Upper lobe of right lung (tissue), 1 donor: ENCODE measurements at regions not wholly inside any gene's neighbourhood (a gene's known extent, or its start where the extent isn't known, plus 50 kb on each side); places are given as distances from the start of the nearest gene placed in this dataset.
A peak's percentile ranks its signal among the peaks of the same experiment; 100 is the strongest.

Experiments
- ATAC-seq: fragments of 200-7000 bp; cut with Tn5 transposase; one replicate; pipeline ENCODE4 v1.9.1; 2020; ENCODE audit warnings: mild to moderate bottlenecking, moderate library complexity
- DNase-seq: peaks from one replicate; pipeline ENCODE4 v3.0.0-alpha.2; 2020
- H3K27ac ChIP-seq: fragments of 200-600 bp; one replicate; pipeline ENCODE4 v1.8.0; 2022
- H3K27me3 ChIP-seq: fragments of 200-600 bp; one replicate; pipeline ENCODE4 v1.8.0; 2022; ENCODE audit warnings: mild to moderate bottlenecking
- H3K36me3 ChIP-seq: fragments of 200-600 bp; one replicate; pipeline ENCODE4 v1.8.0; 2022
- H3K4me1 ChIP-seq: fragments of 200-600 bp; one replicate; pipeline ENCODE4 v1.8.0; 2022
- H3K4me3 ChIP-seq: fragments of 200-600 bp; one replicate; pipeline ENCODE4 v1.8.0; 2022; ENCODE audit warnings: mild to moderate bottlenecking
- H3K9me3 ChIP-seq: fragments of 200-600 bp; one replicate; pipeline ENCODE4 v1.8.0; 2022
- intact Hi-C: fragments of 100-400 bp; cut with DNase I; formaldehyde crosslinking; loops from one replicate; pipeline ENCODE4 v1.11.0; 2022
- TF ChIP-seq, protein P1 (sequence below): fragments of 200-600 bp; IDR thresholded peaks from one replicate; pipeline ENCODE4 v1.8.0; 2022; ENCODE audit warnings: antibody characterized with exemption
- donor health status: DM: no; HTN: yes; CAD: no; lungs with severe emphysema.

DNA sequence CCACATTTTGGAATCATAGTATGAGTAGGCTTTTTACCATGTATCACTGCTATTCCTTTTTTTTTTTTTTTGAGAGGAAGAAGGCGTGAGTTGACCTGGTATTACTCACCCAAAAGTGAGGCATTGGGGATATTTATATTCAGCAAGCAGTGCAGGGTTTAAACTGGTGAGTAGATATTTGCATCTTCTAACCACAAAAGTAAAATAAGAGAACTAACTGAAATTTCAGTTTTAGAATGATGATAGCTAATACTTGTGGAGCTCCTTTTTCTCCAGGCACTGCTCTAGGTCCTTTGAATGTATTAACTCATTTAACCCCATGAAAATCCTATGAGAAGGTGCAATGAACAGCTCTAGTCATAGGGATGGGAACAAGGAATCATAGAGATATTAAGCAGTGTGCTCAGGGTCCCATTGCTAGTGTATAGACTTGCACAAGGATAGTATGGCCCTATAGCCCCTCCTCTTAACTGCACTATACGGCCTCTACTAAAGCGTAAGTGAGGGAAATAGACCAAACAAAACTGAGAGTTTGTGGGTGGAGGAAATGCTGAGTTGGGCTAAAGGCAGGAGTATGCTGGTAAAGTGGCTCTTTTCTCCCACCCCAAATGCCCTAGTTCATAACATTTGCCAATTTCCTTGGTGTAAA is 104.3 kb upstream of the MAX start:
- H3K4me3 ChIP-seq: no peak overlapping the region
- H3K27me3 ChIP-seq: no peaks in the 10 kb centered on the region
- ATAC-seq (no peak), DNase-seq (no peak)
- H3K4me1 ChIP-seq: peaks cover 12% of the 10 kb centered on the region
- intact Hi-C loops: no loop called here
- no peak overlapping the region for H3K27ac ChIP-seq
- H3K36me3 ChIP-seq: no peaks in the 10 kb centered on the region
- H3K9me3 ChIP-seq: no peaks in the 10 kb centered on the region
- TF ChIP-seq, protein P1, sequence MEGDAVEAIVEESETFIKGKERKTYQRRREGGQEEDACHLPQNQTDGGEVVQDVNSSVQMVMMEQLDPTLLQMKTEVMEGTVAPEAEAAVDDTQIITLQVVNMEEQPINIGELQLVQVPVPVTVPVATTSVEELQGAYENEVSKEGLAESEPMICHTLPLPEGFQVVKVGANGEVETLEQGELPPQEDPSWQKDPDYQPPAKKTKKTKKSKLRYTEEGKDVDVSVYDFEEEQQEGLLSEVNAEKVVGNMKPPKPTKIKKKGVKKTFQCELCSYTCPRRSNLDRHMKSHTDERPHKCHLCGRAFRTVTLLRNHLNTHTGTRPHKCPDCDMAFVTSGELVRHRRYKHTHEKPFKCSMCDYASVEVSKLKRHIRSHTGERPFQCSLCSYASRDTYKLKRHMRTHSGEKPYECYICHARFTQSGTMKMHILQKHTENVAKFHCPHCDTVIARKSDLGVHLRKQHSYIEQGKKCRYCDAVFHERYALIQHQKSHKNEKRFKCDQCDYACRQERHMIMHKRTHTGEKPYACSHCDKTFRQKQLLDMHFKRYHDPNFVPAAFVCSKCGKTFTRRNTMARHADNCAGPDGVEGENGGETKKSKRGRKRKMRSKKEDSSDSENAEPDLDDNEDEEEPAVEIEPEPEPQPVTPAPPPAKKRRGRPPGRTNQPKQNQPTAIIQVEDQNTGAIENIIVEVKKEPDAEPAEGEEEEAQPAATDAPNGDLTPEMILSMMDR: no peak

DNA sequence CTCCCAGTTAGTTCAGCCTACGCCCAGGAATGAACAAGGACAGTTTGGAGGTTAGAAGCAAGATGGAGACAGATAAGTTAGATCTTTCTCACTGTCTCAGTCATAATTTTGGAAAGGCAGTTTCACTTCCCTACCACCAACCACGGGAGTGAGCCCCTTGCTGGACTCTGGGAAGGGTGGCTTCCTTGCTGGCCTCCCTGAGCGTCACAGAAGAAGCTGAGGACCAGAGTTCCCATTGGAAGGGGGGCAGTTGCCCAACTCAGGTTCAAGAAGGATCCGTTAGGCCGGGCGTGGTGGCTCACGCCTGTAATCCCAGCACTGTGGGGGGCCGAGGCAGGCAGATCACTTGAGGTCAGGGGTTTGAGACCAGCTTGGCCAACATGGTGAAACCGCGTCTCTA is 106.2 kb upstream of the MAX start:
- DNase-seq: no peak
- Histone ChIP-seq H3K4me3 (no peak overlapping the region), H3K36me3 (no peaks in the 10 kb centered on the region), H3K27me3 (no peaks in the 10 kb centered on the region), H3K27ac (no peak overlapping the region), H3K9me3 (no peaks in the 10 kb centered on the region), H3K4me1 (peaks cover 12% of the 10 kb centered on the region)
- TF ChIP-seq, protein P1: no peak
- peak; percentile 48 for ATAC-seq
- intact Hi-C loops: no loop called here

DNA sequence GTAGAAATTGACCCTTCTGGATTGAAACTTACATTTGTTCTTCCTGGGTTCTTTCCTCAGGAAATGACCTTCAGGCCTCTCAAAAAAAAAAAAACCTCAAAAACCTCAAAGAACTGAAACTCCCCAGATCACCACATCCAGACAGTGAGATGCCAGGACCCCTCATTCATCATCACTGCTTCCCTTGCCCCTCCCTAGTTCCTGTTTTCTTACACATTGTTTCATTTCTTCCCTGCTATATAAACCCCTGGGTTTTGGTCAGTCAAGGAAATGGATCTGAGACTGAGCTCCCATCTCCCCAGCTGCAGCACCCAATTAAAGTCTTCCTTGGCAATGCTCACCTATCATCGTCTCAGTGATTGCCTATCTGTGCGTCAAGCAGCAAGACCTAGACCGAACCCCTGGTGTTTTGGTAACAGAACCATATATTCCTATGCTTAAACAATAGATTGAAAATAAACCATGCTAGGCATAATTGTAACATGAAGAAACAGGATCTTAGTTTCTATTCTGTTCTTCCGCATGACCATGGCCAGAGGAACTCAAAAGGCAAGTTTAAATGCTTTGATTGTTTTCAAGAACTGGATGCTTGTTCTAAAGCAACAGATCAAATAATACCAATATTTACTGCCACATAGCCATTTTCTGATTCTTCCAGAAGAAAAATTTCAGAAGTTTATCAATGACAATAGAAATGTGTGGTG is 108.0 kb upstream of the MAX start:
- Histone ChIP-seq H3K36me3 (no peaks in the 10 kb centered on the region), H3K4me1 (peaks cover 12% of the 10 kb centered on the region), H3K4me3 (no peak overlapping the region), H3K27me3 (no peaks in the 10 kb centered on the region), H3K9me3 (no peaks in the 10 kb centered on the region), H3K27ac (no peak overlapping the region)
- ATAC-seq (no peak), DNase-seq (no peak)
- intact Hi-C loops: no loop called here
- TF ChIP-seq, protein P1: no peak

DNA sequence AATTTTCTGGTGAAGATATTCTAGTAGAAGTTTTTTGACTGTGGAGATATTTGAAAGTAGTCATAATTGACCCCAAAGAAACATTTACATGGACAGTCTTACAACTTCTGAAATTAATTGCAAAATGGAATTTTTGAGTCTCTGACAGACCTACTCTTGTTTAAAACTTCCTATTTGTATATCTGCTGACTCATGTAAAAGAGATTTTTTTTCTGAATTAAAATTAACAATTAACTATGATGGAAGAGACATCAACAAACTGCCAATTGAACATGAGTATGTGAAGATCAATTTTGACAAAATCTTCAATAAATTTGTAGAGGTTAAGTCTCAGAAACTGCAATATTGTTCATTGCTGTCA is 108.5 kb upstream of the MAX start:
- H3K27me3 ChIP-seq: no peaks in the 10 kb centered on the region
- peaks cover 12% of the 10 kb centered on the region for H3K4me1 ChIP-seq
- H3K27ac ChIP-seq: no peak overlapping the region
- DNase-seq (no peak), ATAC-seq (no peak)
- intact Hi-C loops: no loop called here
- TF ChIP-seq, protein P1: no peak
- no peaks in the 10 kb centered on the region for H3K36me3 ChIP-seq
- H3K9me3 ChIP-seq: no peaks in the 10 kb centered on the region
- H3K4me3 ChIP-seq: no peak overlapping the region

DNA sequence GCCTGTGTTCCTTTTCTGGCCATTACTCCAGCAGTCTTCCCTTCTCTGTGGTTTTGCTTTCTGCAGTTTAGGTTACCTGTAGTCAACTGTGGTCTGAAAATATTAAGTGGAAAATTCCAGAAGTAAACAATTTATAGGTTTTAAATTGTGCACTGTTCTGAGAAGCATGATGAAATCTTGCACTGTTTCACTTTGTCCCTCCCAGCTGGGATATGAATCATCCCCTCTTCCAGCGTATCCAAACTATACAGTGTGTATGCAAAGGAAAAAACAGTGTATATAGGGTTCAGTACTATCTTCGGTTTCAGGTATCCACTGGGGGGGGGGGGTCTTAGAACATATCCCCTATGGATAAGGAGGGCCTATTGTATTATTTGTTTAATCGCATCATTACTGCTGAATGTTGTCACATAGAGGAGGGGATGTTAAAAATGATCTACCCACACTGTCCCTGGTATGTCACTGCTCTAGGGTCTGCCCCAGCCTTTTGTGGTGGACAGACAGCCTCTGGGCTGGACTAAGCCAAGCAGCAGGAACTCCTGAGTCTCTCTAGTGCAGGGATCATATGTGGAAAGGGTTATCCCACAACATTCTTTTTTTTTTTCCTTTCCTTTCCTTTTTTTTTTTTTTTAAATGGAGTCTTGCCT is 109.1 kb upstream of the MAX start:
- Histone ChIP-seq H3K27me3 (no peaks in the 10 kb centered on the region), H3K9me3 (no peaks in the 10 kb centered on the region), H3K27ac (no peak overlapping the region), H3K4me1 (peaks cover 12% of the 10 kb centered on the region), H3K36me3 (no peaks in the 10 kb centered on the region), H3K4me3 (no peak overlapping the region)
- TF ChIP-seq, protein P1: no peak
- DNase-seq: no peak
- intact Hi-C loops: no loop called here
- ATAC-seq: no peak
